Keratinocyte (primary cell): ENCODE measurements at regions not wholly inside any gene's neighbourhood (a gene's known extent, or its start where the extent isn't known, plus 50 kb on each side); places are given as distances from the start of the nearest gene placed in this dataset.

Experiments used
- EZH2 ChIP-seq: IDR thresholded peaks from one replicate; pipeline ENCODE4 v1.6.1; 2012; ENCODE audit warnings: inconsistent platforms, mild to moderate bottlenecking, low read length, moderate library complexity
- TF ChIP-seq, protein P1 (sequence below), 3 experiments: IDR thresholded peaks in 1 of 3; conservative IDR thresholded peaks in 1 of 3; optimal IDR thresholded peaks in 1 of 3; 2 replicates in 2 of 3; 3 replicates in 1 of 3; pipeline versions ENCODE3 to v1.5.1; 2011; ENCODE audit warnings: low read length in 3 of 3, mild to moderate bottlenecking in 3 of 3, moderate library complexity in 2 of 3, control low read depth in 1 of 3, inconsistent platforms in 1 of 3; ENCODE audit not compliant: insufficient read depth in 2 of 3; ENCODE audit errors: extremely low read depth in 1 of 3

DNA sequence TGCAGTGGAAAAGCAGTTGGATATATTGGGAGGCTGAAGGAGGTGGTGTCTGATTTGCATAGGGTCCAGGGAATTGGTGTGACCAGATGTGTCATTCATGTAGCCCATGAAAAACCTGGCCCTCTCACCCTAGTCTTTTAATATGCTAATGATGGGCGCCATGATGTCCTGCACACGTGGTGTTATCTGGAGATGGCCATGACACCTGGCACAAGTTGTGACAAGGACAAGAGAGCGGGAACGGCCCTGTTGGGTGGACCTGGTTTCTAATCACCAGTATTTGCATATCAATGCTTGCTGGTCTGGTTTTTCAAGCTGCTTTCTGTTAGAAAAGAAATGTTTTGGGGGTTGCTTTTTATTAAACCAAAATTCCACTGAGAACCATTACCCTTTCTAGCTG is 87.4 kb downstream of the ZXDA start:
- TF ChIP-seq, protein P1, sequence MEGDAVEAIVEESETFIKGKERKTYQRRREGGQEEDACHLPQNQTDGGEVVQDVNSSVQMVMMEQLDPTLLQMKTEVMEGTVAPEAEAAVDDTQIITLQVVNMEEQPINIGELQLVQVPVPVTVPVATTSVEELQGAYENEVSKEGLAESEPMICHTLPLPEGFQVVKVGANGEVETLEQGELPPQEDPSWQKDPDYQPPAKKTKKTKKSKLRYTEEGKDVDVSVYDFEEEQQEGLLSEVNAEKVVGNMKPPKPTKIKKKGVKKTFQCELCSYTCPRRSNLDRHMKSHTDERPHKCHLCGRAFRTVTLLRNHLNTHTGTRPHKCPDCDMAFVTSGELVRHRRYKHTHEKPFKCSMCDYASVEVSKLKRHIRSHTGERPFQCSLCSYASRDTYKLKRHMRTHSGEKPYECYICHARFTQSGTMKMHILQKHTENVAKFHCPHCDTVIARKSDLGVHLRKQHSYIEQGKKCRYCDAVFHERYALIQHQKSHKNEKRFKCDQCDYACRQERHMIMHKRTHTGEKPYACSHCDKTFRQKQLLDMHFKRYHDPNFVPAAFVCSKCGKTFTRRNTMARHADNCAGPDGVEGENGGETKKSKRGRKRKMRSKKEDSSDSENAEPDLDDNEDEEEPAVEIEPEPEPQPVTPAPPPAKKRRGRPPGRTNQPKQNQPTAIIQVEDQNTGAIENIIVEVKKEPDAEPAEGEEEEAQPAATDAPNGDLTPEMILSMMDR (optimal IDR thresholded peaks at IDR 0.05 in 1 of 3, IDR thresholded peaks at IDR 0.05 in 1 of 3, conservative IDR thresholded peaks at IDR 0.05 in 1 of 3; ENCODE audit: extremely low read depth in 1 of 3, insufficient read depth in 2 of 3, low read length in 3 of 3), result no peak
- no peak for TF ChIP-seq EZH2
